HepG2 (cell line): ENCODE measurements at regions not wholly inside any gene's neighbourhood (a gene's known extent, or its start where the extent isn't known, plus 50 kb on each side); places are given as distances from the start of the nearest gene placed in this dataset.

Experiments used
- ATAC-seq: fragments of 200-7000 bp; cut with Tn5 transposase; 3 replicates; pipeline ENCODE4 v1.9.1; 2020; ENCODE audit warnings: mild to moderate bottlenecking, moderate library complexity
- BruUV-seq: library from RNA; stranded (reverse); fragments of 400-500 nt; replicated peaks from 2 replicates; lab custom pipeline; 2021; lab: Mats Ljungman, UMichigan
- CTCF ChIA-PET: fragments of 300-600 bp; formaldehyde crosslinking; extraction: SDS; loops from one replicate; lab custom pipeline; 2021; ENCODE audit warnings: low total read pairs, inconsistent platforms, low intra/inter-chr PET ratio; lab: Yijun Ruan, JAX
- POLR2A ChIA-PET: fragments of 350-600 bp; sonication (Branson Sonifier 250); formaldehyde crosslinking; loops from one replicate; lab custom pipeline; 2020; ENCODE audit warnings: antibody characterized with exemption, inconsistent platforms; lab: Yijun Ruan, JAX
- DNase-seq: peaks from one replicate; pipeline ENCODE4 v3.0.0-alpha.2; 2015; ENCODE audit warnings: low spot score
- FAIRE-seq: peaks from 3 replicates; lab custom pipeline; 2011; peaks lifted over from hg19 to GRCh38; lab: Jason Lieb, UNC
- H2AFZ ChIP-seq: one replicate; pipeline ENCODE4 v1.6.1; 2011; ENCODE audit warnings: low read length, inconsistent platforms
- H3K27ac ChIP-seq: fragments of 300-600 bp; 3 replicates; pipeline ENCODE4 v1.8.0; 2011; ENCODE audit warnings: mixed run types, mild to moderate bottlenecking, mixed read lengths, low read length, inconsistent platforms; ENCODE audit not compliant: insufficient read depth; ENCODE audit errors: extremely low read length
- H3K27me3 ChIP-seq, 2 experiments: fragments of 200-600 bp in 1 of 2; 2 replicates in 1 of 2; 3 replicates in 1 of 2; pipeline versions ENCODE4 v1.6.0 to v1.8.0; 2011; ENCODE audit warnings: low read length in 2 of 2, mild to moderate bottlenecking in 2 of 2, moderate library complexity in 2 of 2, inconsistent platforms in 1 of 2; ENCODE audit not compliant: insufficient read depth in 2 of 2, control insufficient read depth in 1 of 2
- H3K36me3 ChIP-seq, 2 experiments: fragments of 200-600 bp in 1 of 2; replicated peaks in 1 of 2; 2 replicates in 1 of 2; 3 replicates in 1 of 2; pipeline versions ENCODE4 v1.5.1 to v1.8.0; 2011; ENCODE audit warnings: low read length in 2 of 2, inconsistent platforms in 1 of 2; ENCODE audit not compliant: insufficient read depth in 2 of 2, control insufficient read depth in 1 of 2
- H3K4me1 ChIP-seq: 2 replicates; pipeline ENCODE4 v1.5.1; 2012; ENCODE audit warnings: low read length, inconsistent platforms; ENCODE audit not compliant: insufficient read depth
- H3K4me2 ChIP-seq: 2 replicates; pipeline ENCODE4 v1.6.0; 2011; ENCODE audit warnings: low read depth, low read length, inconsistent platforms
- H3K4me3 ChIP-seq, 3 experiments: fragments of 200-600 bp in 1 of 3; sonication (generic), shearing (Covaris generic) in 1 of 3; replicated peaks in 1 of 3; 2 replicates each; pipeline ENCODE4 v1.5.1; 2011 to 2016; ENCODE audit warnings: low read length in 3 of 3, inconsistent platforms in 2 of 3, low read depth in 2 of 3, mild to moderate bottlenecking in 2 of 3, control low read depth in 1 of 3, mixed read lengths in 1 of 3; ENCODE audit not compliant: insufficient read depth in 1 of 3
- H3K79me2 ChIP-seq: one replicate; pipeline ENCODE4 v1.6.1; 2011; ENCODE audit warnings: low read length, inconsistent platforms; ENCODE audit not compliant: insufficient read depth
- H3K9ac ChIP-seq: 2 replicates; pipeline ENCODE4 v1.6.0; 2011; ENCODE audit warnings: mild to moderate bottlenecking, low read depth, low read length, inconsistent platforms; ENCODE audit not compliant: insufficient read depth
- H3K9me3 ChIP-seq: 2 replicates; pipeline ENCODE4 v1.5.1; 2012; ENCODE audit warnings: mild to moderate bottlenecking, low read length
- H4K20me1 ChIP-seq: 2 replicates; pipeline ENCODE4 v1.6.0; 2011; ENCODE audit warnings: inconsistent platforms, mild to moderate bottlenecking, low read length, moderate library complexity; ENCODE audit not compliant: insufficient read depth
- DRAP1 ChIP-seq: IDR thresholded peaks from 2 replicates; pipeline ENCODE4 v1.6.1; 2016; ENCODE audit warnings: missing genetic modification reagents, missing compliant biosample characterization
- HNF1A ChIP-seq, 2 experiments: sonication (generic) in 1 of 2; formaldehyde crosslinking in 1 of 2; IDR thresholded peaks; 2 replicates each; pipeline versions ENCODE4 v1.4.0 to v1.6.1; 2016 to 2020; ENCODE audit warnings: borderline replicate concordance in 1 of 2, low read depth in 1 of 2, mild to moderate bottlenecking in 1 of 2, missing genetic modification reagents in 1 of 2
- HNRNPLL ChIP-seq: fragments of 200-400 bp; formaldehyde crosslinking; IDR thresholded peaks from 2 replicates; pipeline ENCODE4 v1.6.1; 2017; ENCODE audit warnings: mild to moderate bottlenecking, low read depth, low read length; ENCODE audit not compliant: poor library complexity, severe bottlenecking
- MYC ChIP-seq: sonication (generic); formaldehyde crosslinking; IDR thresholded peaks from 2 replicates; pipeline ENCODE4 v1.9.0; 2021; ENCODE audit warnings: missing genetic modification reagents, borderline replicate concordance
- RFX1 ChIP-seq: fragments of 450-650 bp; IDR thresholded peaks from 2 replicates; pipeline ENCODE4 v1.6.1; 2017
- TEAD2 ChIP-seq: sonication (generic); formaldehyde crosslinking; IDR thresholded peaks from 2 replicates; pipeline ENCODE4 v1.9.0; 2021; ENCODE audit warnings: missing genetic modification reagents
- ZNF546 ChIP-seq: sonication (generic); formaldehyde crosslinking; conservative IDR thresholded peaks from 2 replicates; pipeline ENCODE4 v1.8.1; 2023; ENCODE audit warnings: mild to moderate bottlenecking, missing genetic modification reagents
- ZNF557 ChIP-seq: sonication (generic); formaldehyde crosslinking; IDR thresholded peaks from 2 replicates; pipeline ENCODE4 v1.4.0; 2020; ENCODE audit warnings: missing genetic modification reagents
- ZNF589 ChIP-seq: sonication (generic); formaldehyde crosslinking; conservative IDR thresholded peaks from 2 replicates; pipeline ENCODE4 v1.8.0; 2022; ENCODE audit warnings: mild to moderate bottlenecking, moderate library complexity, missing genetic modification reagents
- WGBS: methylation state at CpG from one replicate; pipeline ENCODE4 v1.1.6; 2017; ENCODE audit warnings: low lambda C conversion rate; 5-methylcytosine and 5-hydroxymethylcytosine counted together
- in situ Hi-C: cut with HindIII; loops from 2 replicates; pipeline ENCODE4 v1.10.0; 2017; ENCODE audit warnings: low pct_unique_long_range_greater_than_20kb; ENCODE audit not compliant: extremely low pct_ligation_motif_present
- intact Hi-C: fragments of 100-400 bp; cut with micrococcal nuclease; formaldehyde crosslinking; loops from one replicate; pipeline ENCODE4 v1.10.0; 2022; ENCODE audit not compliant: unreplicated experiment

- CTCF ChIA-PET: interaction anchor here (1.2 kb wide), 1 partner anchor 240 kb away, joined by 4 read pairs; no protein-coding TSS in a partner anchor
- Histone ChIP-seq H3K4me3 (no peak overlapping the region), H3K36me3 (no peaks in the 10 kb centered on the region), H3K27ac (no peak overlapping the region), H4K20me1 (no peaks in the 10 kb centered on the region), H3K79me2 (no peaks in the 10 kb centered on the region), H3K4me1 (no peaks in the 10 kb centered on the region), H3K9me3 (peaks cover 37% of the 10 kb centered on the region), H3K9ac (no peak overlapping the region), H2AFZ (no peak overlapping the region), H3K4me2 (no peak overlapping the region), H3K27me3 (no peaks in the 10 kb centered on the region)
- BruUV-seq: no TSS peak
- in situ Hi-C loops (no loop called here), intact Hi-C loops (no loop called here)
- 16% methylated on average over 2 of the region's 2 CpGs for WGBS
- FAIRE-seq (no peak), ATAC-seq (no peak), DNase-seq (no peak)
- TF ChIP-seq RFX1: no peak
- TF ChIP-seq MYC (CRISPR knock-in tag): no peak
- no peak for TF ChIP-seq ZNF589
- no peak for TF ChIP-seq ZNF546 (CRISPR knock-in tag)
- TF ChIP-seq HNF1A (IDR thresholded peaks at IDR 0.05; ENCODE audit: low read depth): no peak
- TF ChIP-seq HNF1A (CRISPR knock-in tag; IDR thresholded peaks at IDR 0.05; ENCODE audit: borderline replicate concordance): no peak
- TF ChIP-seq TEAD2: no peak
- no peak for TF ChIP-seq ZNF557 (CRISPR knock-in tag)
- TF ChIP-seq DRAP1 (CRISPR knock-in tag): no peak
- no peak for TF ChIP-seq HNRNPLL
- POLR2A ChIA-PET: no interaction called here
These were observed 1214.8 kb downstream of the SORCS1 start for GRCh38 chr10:105949721-105950120.
